22Rv1 (cell line): ENCODE measurements at regions not wholly inside any gene's neighbourhood (a gene's known extent, or its start where the extent isn't known, plus 50 kb on each side); places are given as distances from the start of the nearest gene placed in this dataset.

Experiments
- H3K27ac ChIP-seq: fragments of 450-650 bp; 2 replicates; pipeline ENCODE4 v1.5.1; 2017
- ZFX ChIP-seq: fragments of 450-650 bp; IDR thresholded peaks from 2 replicates; pipeline ENCODE4 v1.6.1; 2017; ENCODE audit warnings: antibody characterized with exemption, borderline replicate concordance
- TF ChIP-seq, protein P1 (sequence below): fragments of 450-650 bp; IDR thresholded peaks from 2 replicates; pipeline ENCODE4 v1.5.1; 2017; ENCODE audit warnings: mild to moderate bottlenecking

- no peak overlapping the region for H3K27ac ChIP-seq
- TF ChIP-seq, protein P1, sequence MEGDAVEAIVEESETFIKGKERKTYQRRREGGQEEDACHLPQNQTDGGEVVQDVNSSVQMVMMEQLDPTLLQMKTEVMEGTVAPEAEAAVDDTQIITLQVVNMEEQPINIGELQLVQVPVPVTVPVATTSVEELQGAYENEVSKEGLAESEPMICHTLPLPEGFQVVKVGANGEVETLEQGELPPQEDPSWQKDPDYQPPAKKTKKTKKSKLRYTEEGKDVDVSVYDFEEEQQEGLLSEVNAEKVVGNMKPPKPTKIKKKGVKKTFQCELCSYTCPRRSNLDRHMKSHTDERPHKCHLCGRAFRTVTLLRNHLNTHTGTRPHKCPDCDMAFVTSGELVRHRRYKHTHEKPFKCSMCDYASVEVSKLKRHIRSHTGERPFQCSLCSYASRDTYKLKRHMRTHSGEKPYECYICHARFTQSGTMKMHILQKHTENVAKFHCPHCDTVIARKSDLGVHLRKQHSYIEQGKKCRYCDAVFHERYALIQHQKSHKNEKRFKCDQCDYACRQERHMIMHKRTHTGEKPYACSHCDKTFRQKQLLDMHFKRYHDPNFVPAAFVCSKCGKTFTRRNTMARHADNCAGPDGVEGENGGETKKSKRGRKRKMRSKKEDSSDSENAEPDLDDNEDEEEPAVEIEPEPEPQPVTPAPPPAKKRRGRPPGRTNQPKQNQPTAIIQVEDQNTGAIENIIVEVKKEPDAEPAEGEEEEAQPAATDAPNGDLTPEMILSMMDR: no peak
- no peak for TF ChIP-seq ZFX
Observed at GRCh38 chr7:145978769-145979168, 137.8 kb upstream of the CNTNAP2 start.

GRCh38 chr7:145959981-145960380, 156.6 kb upstream of the CNTNAP2 start:
- H3K27ac ChIP-seq: no peak overlapping the region
- TF ChIP-seq, protein P1: no peak
- no peak for TF ChIP-seq ZFX

DNA sequence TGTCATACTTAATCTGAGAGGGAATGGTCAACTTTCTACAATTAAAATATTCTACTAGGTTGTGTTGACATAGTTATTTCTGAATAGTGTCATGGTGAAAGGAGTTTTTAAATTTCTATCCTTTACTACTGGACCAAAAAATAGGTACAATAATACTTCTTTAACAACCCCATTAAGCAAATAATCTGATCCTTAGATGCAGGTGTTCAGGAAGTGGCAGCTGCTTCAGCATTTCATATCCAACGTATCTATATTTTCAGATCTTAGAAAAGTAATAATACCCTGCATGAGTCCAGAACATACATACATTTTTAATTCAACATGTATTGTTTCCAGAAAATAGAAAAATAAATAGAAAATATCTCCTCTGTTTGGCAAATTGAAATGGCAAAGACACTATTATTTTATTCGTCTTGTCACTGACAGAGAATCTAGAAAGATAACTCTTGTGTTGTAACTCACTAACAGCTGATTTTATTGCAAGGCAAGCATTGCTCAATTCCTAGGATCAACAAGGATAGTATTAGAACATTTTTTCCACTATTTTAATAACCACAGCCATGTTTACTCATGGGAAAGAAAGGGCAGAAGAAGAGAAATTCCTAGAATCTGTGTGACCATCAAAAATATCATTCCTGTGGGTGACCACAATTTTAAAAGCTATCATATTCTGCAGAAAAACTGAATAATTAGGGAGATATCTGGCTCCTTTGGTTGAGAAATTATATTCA, 159.3 kb upstream of the CNTNAP2 start:
- no peak overlapping the region for H3K27ac ChIP-seq
- TF ChIP-seq ZFX: no peak
- TF ChIP-seq, protein P1: no peak

DNA sequence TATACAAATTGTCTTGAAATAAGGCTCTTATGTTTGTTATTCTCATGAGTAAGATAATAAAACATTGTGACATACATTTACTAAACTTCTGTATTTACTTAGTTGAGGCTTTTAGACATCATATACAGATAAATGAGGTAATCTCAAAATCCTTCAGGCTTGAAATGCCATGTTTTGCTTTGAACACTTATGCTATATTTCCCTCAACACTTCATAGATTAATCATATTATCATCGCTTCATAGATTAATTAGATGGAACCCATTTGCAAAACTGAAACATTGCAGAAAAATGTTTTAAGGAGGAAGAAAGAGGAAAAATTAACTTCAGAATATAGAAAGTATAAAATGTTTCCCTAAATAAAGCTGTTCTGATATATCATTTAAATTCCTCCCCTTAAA, 165.0 kb upstream of the CNTNAP2 start:
- H3K27ac ChIP-seq: no peak overlapping the region

GRCh38 chr7:145928937-145929336, 187.7 kb upstream of the CNTNAP2 start:
- TF ChIP-seq ZFX: no peak
- TF ChIP-seq, protein P1: no peak
- no peak overlapping the region for H3K27ac ChIP-seq

More for the DNA sequence above, 165.0 kb upstream of the CNTNAP2 start:
- TF ChIP-seq, protein P1: no peak
- TF ChIP-seq ZFX: no peak

- TF ChIP-seq ZFX: no peak
- TF ChIP-seq, protein P1: no peak
- H3K27ac ChIP-seq: no peak overlapping the region
Observed at GRCh38 chr7:145919712-145920111, 196.9 kb upstream of the CNTNAP2 start.

GRCh38 chr7:145916776-145917175, 199.8 kb upstream of the CNTNAP2 start:
- TF ChIP-seq ZFX: no peak
- TF ChIP-seq, protein P1: no peak
- no peak overlapping the region for H3K27ac ChIP-seq
